ENCODE measurements at regions not wholly inside any gene's neighbourhood (a gene's known extent, or its start where the extent isn't known, plus 50 kb on each side); places are given as distances from the start of the nearest gene placed in this dataset.

DNA sequence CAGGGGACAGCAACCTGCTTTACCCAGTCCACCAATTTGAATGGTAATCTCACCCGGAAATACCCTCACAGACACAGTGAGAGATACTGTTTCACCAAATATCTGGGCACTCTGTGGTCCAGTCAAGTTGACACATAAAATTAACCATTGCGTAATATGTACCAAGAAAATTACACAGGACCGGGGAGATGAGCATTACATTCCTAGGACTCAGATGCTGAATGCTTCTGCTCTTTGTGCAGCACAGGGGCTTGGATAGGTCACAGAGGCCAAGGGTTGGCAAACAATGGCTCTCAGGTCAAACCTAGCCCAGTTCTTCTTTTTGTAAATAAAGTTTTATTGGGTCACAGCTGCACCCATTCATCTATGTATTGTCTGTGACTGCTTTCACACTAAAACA, 557.2 kb downstream of the MN1 start:
- no peak overlapping the region for H3K4me3 ChIP-seq (ENCODE audit: low read depth, low read length)
- peaks cover 29% of the 10 kb centered on the region for H3K4me1 ChIP-seq (ENCODE audit: control insufficient read depth, insufficient read depth, low read length)
- no peaks in the 10 kb centered on the region for H3K36me3 ChIP-seq (ENCODE audit: control insufficient read depth, insufficient read depth, low read length)
- no peaks in the 10 kb centered on the region for H3K9me3 ChIP-seq (ENCODE audit: control insufficient read depth, insufficient read depth, low read length)
- H3K27me3 ChIP-seq (ENCODE audit: control insufficient read depth, insufficient read depth, low read length), result peaks cover 2% of the 10 kb centered on the region
- no peak overlapping the region for H3K27ac ChIP-seq (ENCODE audit: low read depth, low read length)
- WGBS (ENCODE audit: insufficient coverage), result 84% methylated on average over 3 of the region's 3 CpGs
- DNase-seq (ENCODE audit: low read depth in 4 of 6, low spot score in 6 of 6), result no peak

DNA sequence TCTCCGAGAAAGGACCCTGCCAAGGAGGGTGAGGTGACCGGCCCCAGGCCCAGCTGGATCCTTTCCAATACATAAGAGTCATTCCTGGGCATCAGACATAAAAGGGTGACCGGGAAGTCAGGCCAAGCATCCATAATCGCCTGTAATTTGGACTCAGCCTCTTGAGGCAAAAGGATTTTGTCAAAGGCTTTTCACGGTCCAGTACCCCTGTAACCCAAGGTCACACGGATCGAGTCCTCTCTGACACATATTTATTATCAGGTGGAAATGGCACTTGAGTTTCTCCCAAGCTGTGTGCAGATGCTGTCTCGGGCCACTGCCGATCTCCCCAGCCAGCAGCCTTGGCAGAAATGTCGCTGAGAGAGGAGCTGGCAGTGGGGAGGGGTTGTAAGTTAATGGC, 556.5 kb downstream of the MN1 start:
- no peaks in the 10 kb centered on the region for H3K36me3 ChIP-seq (ENCODE audit: control insufficient read depth, insufficient read depth, low read length)
- 26% methylated on average over 7 of the region's 10 CpGs for WGBS (ENCODE audit: insufficient coverage)

GRCh38 chr22:27246558-27246957, 555.0 kb downstream of the MN1 start:
- Histone ChIP-seq H3K4me1 (ENCODE audit: control insufficient read depth, insufficient read depth, low read length) (peaks cover 25% of the 10 kb centered on the region), H3K36me3 (ENCODE audit: control insufficient read depth, insufficient read depth, low read length) (no peaks in the 10 kb centered on the region), H3K27me3 (ENCODE audit: control insufficient read depth, insufficient read depth, low read length) (peaks cover 2% of the 10 kb centered on the region), H3K9me3 (ENCODE audit: control insufficient read depth, insufficient read depth, low read length) (no peaks in the 10 kb centered on the region), H3K27ac (ENCODE audit: low read depth, low read length) (no peak overlapping the region), H3K4me3 (ENCODE audit: low read depth, low read length) (no peak overlapping the region)
- 88% methylated on average over 3 of the region's 3 CpGs for WGBS (ENCODE audit: insufficient coverage)
- DNase-seq (ENCODE audit: low read depth in 4 of 6, low spot score in 6 of 6), result no peak

More for the DNA sequence above, 556.5 kb downstream of the MN1 start:
- Histone ChIP-seq H3K27me3 (ENCODE audit: control insufficient read depth, insufficient read depth, low read length) (peaks cover 2% of the 10 kb centered on the region), H3K4me3 (ENCODE audit: low read depth, low read length) (no peak overlapping the region), H3K9me3 (ENCODE audit: control insufficient read depth, insufficient read depth, low read length) (no peaks in the 10 kb centered on the region), H3K4me1 (ENCODE audit: control insufficient read depth, insufficient read depth, low read length) (peaks cover 27% of the 10 kb centered on the region), H3K27ac (ENCODE audit: low read depth, low read length) (no peak overlapping the region)
- peak in 1 of 6 donors; percentile 30 for DNase-seq (ENCODE audit: low read depth in 4 of 6, low spot score in 6 of 6)

- Histone ChIP-seq H3K9me3 (ENCODE audit: control insufficient read depth, insufficient read depth, low read length) (no peaks in the 10 kb centered on the region), H3K27me3 (ENCODE audit: control insufficient read depth, insufficient read depth, low read length) (peaks cover 2% of the 10 kb centered on the region), H3K4me1 (ENCODE audit: control insufficient read depth, insufficient read depth, low read length) (peaks cover 13% of the 10 kb centered on the region), H3K4me3 (ENCODE audit: low read depth, low read length) (no peak overlapping the region), H3K36me3 (ENCODE audit: control insufficient read depth, insufficient read depth, low read length) (no peaks in the 10 kb centered on the region), H3K27ac (ENCODE audit: low read depth, low read length) (no peak overlapping the region)
- 31% methylated on average over 9 of the region's 11 CpGs for WGBS (ENCODE audit: insufficient coverage)
- DNase-seq (ENCODE audit: low read depth in 4 of 6, low spot score in 6 of 6), result peak in 2 of 6 donors; percentile 37 to 81
These were observed 553.7 kb downstream of the MN1 start for GRCh38 chr22:27247701-27248434.

DNA sequence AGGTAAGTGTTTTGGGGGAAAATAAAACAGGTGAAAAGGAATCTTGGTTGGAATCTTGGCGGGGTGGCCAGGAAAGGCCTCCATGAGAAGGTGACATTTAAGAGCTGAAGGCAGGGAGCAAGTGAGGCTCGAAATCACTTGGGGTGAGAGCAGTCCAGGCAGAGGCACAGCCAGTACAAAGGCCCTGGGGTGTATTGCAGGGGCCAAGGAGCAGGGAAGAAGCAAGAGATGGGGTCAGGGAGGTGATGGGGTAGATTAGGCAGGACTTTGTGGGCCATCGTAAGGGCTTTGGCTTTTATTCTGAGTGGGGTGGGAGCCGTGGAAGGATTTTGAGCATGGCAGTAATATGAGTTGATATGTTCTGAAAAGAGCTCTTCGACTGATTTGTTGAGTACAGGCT, 551.1 kb downstream of the MN1 start:
- Histone ChIP-seq H3K4me3 (ENCODE audit: low read depth, low read length) (no peak overlapping the region), H3K36me3 (ENCODE audit: control insufficient read depth, insufficient read depth, low read length) (no peaks in the 10 kb centered on the region), H3K27ac (ENCODE audit: low read depth, low read length) (no peak overlapping the region), H3K27me3 (ENCODE audit: control insufficient read depth, insufficient read depth, low read length) (peaks cover 2% of the 10 kb centered on the region), H3K9me3 (ENCODE audit: control insufficient read depth, insufficient read depth, low read length) (no peaks in the 10 kb centered on the region), H3K4me1 (ENCODE audit: control insufficient read depth, insufficient read depth, low read length) (peaks cover 4% of the 10 kb centered on the region)
- DNase-seq (ENCODE audit: low read depth in 4 of 6, low spot score in 6 of 6), result no peak
- 93% methylated on average over 4 of the region's 5 CpGs for WGBS (ENCODE audit: insufficient coverage)

DNA sequence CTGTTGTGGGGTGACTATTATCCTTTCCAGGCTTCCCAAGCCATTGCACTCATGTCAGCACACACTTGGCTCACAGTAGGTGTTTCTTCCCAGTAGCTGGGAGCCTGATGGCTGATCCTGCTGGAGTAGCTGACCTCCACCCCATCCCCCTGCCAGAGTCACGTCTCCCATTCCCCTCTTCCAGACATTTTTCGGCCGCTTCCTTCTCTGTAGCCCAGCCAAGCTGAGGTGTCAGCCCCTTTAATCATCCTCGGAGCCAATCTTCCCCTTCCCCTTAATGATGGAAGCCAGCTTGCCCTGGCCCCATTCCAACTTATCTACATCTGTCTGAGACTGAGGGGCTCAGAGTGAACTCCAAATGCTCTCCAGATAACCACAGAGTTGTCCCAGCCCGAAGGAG, 550.7 kb downstream of the MN1 start:
- H3K27ac ChIP-seq (ENCODE audit: low read depth, low read length), result no peak overlapping the region
- peaks cover 3% of the 10 kb centered on the region for H3K9me3 ChIP-seq (ENCODE audit: control insufficient read depth, insufficient read depth, low read length)
- peaks cover 2% of the 10 kb centered on the region for H3K27me3 ChIP-seq (ENCODE audit: control insufficient read depth, insufficient read depth, low read length)
- no peaks in the 10 kb centered on the region for H3K36me3 ChIP-seq (ENCODE audit: control insufficient read depth, insufficient read depth, low read length)
- 80% methylated on average over 4 of the region's 5 CpGs for WGBS (ENCODE audit: insufficient coverage)
- H3K4me1 ChIP-seq (ENCODE audit: control insufficient read depth, insufficient read depth, low read length), result peaks cover 4% of the 10 kb centered on the region
- DNase-seq (ENCODE audit: low read depth in 4 of 6, low spot score in 6 of 6), result no peak
- H3K4me3 ChIP-seq (ENCODE audit: low read depth, low read length), result no peak overlapping the region

DNA sequence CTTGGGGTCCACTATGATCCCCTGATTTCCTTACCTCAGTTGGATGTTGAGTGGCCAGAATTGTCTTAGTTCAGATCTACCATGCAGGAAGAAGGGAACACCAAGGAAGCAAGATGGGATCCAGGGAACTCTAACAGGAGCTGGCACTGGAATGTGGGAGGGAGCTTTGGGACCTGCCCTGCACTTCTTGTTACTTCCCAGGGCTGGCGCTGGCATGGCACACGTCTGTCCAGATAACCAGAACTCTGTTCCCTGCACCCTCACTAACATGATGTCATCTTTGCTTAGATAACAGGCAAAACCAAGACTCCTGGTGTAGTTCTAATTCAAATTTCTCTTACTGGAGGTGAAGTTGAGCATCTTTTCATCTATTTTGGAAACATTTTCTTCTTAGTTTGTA, 550.0 kb downstream of the MN1 start:
- peaks cover 4% of the 10 kb centered on the region for H3K4me1 ChIP-seq (ENCODE audit: control insufficient read depth, insufficient read depth, low read length)
- H3K4me3 ChIP-seq (ENCODE audit: low read depth, low read length), result no peak overlapping the region
- H3K9me3 ChIP-seq (ENCODE audit: control insufficient read depth, insufficient read depth, low read length), result peaks cover 3% of the 10 kb centered on the region
- peaks cover 2% of the 10 kb centered on the region for H3K27me3 ChIP-seq (ENCODE audit: control insufficient read depth, insufficient read depth, low read length)
- DNase-seq (ENCODE audit: low read depth in 4 of 6, low spot score in 6 of 6), result no peak
- 100% methylated on average over 2 of the region's 2 CpGs for WGBS (ENCODE audit: insufficient coverage)
- no peak overlapping the region for H3K27ac ChIP-seq (ENCODE audit: low read depth, low read length)
- no peaks in the 10 kb centered on the region for H3K36me3 ChIP-seq (ENCODE audit: control insufficient read depth, insufficient read depth, low read length)

GRCh38 chr22:27252282-27253049, 549.1 kb downstream of the MN1 start:
- no peak for DNase-seq (ENCODE audit: low read depth in 4 of 6, low spot score in 6 of 6)
- no peak overlapping the region for H3K27ac ChIP-seq (ENCODE audit: low read depth, low read length)
- H3K4me1 ChIP-seq (ENCODE audit: control insufficient read depth, insufficient read depth, low read length), result peaks cover 4% of the 10 kb centered on the region
- H3K36me3 ChIP-seq (ENCODE audit: control insufficient read depth, insufficient read depth, low read length), result no peaks in the 10 kb centered on the region
- peaks cover 3% of the 10 kb centered on the region for H3K9me3 ChIP-seq (ENCODE audit: control insufficient read depth, insufficient read depth, low read length)
- H3K4me3 ChIP-seq (ENCODE audit: low read depth, low read length), result no peak overlapping the region
- no peaks in the 10 kb centered on the region for H3K27me3 ChIP-seq (ENCODE audit: control insufficient read depth, insufficient read depth, low read length)
- 90% methylated on average over 7 of the region's 9 CpGs for WGBS (ENCODE audit: insufficient coverage)

DNA sequence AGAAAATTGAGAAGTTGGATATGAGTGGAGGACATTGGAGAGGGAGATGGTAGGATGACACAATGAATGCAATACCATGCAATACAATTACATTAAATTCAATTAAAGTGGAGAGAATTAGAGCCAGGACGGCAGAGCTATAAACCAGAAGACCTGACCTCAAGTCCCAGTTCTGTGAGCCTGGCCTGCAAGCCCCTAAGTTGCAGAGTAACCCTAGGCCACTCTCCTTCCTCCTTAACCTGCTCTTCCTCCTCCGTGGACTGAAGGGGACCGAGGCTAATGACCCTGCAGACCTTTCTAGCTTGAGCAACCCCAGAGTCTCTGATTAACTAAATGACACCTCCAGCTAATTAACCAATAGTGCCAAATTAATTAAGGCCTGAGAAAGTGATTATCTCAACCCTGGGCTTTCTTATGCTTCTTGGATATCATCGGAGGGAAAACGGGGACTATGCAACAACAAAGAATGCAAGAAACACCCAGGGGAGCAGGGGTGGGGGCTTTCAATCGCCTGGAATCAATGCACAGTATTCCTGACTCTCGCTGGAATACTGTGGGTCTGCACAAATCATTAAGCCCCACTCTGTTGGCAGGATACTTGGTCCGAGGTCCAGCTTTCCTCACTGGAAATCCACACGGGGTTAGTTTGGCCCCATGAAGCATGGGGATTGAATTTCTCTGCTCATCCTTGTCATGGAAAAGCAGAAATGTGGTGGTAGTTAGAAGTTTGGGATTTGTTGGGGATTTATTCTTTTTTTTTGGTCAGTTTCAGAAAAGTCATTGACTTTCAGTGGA, 548.3 kb downstream of the MN1 start:
- H3K27ac ChIP-seq (ENCODE audit: low read depth, low read length), result no peak overlapping the region
- no peaks in the 10 kb centered on the region for H3K27me3 ChIP-seq (ENCODE audit: control insufficient read depth, insufficient read depth, low read length)
- peaks cover 3% of the 10 kb centered on the region for H3K4me1 ChIP-seq (ENCODE audit: control insufficient read depth, insufficient read depth, low read length)
- no peaks in the 10 kb centered on the region for H3K36me3 ChIP-seq (ENCODE audit: control insufficient read depth, insufficient read depth, low read length)
- WGBS (ENCODE audit: insufficient coverage), result 72% methylated on average over 8 of the region's 9 CpGs
- H3K9me3 ChIP-seq (ENCODE audit: control insufficient read depth, insufficient read depth, low read length), result peaks cover 3% of the 10 kb centered on the region
- H3K4me3 ChIP-seq (ENCODE audit: low read depth, low read length), result no peak overlapping the region
- DNase-seq (ENCODE audit: low read depth in 4 of 6, low spot score in 6 of 6), result no peak

All from spinal cord (tissue), 9 donors.